OCI-LY3 (cell line): ENCODE measurements at regions not wholly inside any gene's neighbourhood (a gene's known extent, or its start where the extent isn't known, plus 50 kb on each side); places are given as distances from the start of the nearest gene placed in this dataset.
A peak's percentile ranks its signal among the peaks of the same experiment; 100 is the strongest.

ENCODE experiments used
- EZH2phosphoT487 ChIP-seq: fragments of 200-600 bp; shearing (Covaris generic); IDR thresholded peaks from 2 replicates; pipeline ENCODE4 v1.6.1; 2018; ENCODE audit warnings: antibody characterized with exemption, mixed run types, low read depth
- TF ChIP-seq, protein P1 (sequence below): fragments of 200-600, 300-600 bp; sonication (generic); IDR thresholded peaks from 2 replicates; pipeline ENCODE4 v1.5.1; 2014; ENCODE audit warnings: antibody characterized with exemption, low read length, low read depth

DNA sequence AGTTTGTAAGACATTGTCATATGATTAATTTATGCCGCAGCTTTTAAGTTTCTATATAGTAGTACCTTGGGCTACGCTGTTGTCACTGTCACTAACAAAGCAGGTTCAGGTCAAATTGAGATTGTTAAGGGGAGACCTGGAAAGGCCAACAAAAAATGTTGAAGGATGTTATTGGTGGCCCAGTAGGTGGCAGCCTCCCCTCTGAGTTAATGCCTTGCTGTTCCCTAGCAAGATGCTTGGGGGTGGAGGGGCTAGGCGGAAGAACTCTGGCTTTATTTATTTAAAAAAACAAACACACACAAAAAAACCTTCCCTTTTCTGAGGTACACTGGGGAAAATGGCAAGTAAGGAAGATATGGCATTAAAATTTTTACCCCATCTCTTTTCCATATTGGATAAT is 128.3 kb upstream of the ATP5MC3 start:
- TF ChIP-seq, protein P1, sequence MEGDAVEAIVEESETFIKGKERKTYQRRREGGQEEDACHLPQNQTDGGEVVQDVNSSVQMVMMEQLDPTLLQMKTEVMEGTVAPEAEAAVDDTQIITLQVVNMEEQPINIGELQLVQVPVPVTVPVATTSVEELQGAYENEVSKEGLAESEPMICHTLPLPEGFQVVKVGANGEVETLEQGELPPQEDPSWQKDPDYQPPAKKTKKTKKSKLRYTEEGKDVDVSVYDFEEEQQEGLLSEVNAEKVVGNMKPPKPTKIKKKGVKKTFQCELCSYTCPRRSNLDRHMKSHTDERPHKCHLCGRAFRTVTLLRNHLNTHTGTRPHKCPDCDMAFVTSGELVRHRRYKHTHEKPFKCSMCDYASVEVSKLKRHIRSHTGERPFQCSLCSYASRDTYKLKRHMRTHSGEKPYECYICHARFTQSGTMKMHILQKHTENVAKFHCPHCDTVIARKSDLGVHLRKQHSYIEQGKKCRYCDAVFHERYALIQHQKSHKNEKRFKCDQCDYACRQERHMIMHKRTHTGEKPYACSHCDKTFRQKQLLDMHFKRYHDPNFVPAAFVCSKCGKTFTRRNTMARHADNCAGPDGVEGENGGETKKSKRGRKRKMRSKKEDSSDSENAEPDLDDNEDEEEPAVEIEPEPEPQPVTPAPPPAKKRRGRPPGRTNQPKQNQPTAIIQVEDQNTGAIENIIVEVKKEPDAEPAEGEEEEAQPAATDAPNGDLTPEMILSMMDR, result peak; percentile 67
- TF ChIP-seq EZH2phosphoT487, result no peak
